ENCODE measurements at regions not wholly inside any gene's neighbourhood (a gene's known extent, or its start where the extent isn't known, plus 50 kb on each side); places are given as distances from the start of the nearest gene placed in this dataset.

GRCh38 chr10:61586829-61587228, 75.9 kb upstream of the CABCOCO1 start:
- no peak for TF ChIP-seq CTCF (IDR thresholded peaks at IDR 0.05)
- TF ChIP-seq REST (IDR thresholded peaks at IDR 0.05; ENCODE audit: insufficient read depth in 1 of 2, low read depth in 2 of 2, low read length in 1 of 2) = no peak
- TF ChIP-seq POLR2AphosphoS5 (IDR thresholded peaks at IDR 0.05; ENCODE audit: low read depth, low read length) = no peak
- no peak for TF ChIP-seq TCF7L2 (IDR thresholded peaks at IDR 0.05; ENCODE audit: low read depth, low read length)

Measured in Panc1 (cell line).